ENCODE measurements at regions not wholly inside any gene's neighbourhood (a gene's known extent, or its start where the extent isn't known, plus 50 kb on each side); places are given as distances from the start of the nearest gene placed in this dataset.

DNA sequence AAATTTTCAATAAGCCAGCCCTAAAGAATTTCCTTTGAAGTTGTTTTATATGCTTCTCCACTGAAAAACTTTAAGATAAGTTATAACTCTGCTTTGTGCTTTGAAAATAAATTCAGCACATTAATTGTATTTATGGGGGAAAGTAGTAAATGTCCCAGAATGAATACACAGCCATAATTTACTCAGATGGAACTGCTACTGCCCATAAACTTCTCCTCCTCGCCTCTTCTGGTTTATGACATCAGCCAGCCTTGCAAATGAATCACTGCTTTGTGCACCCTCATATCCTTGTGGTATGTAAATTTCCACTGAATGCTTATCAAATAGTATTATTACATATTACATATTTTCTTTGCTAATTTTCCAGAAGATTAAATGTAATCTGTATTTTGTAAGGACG lies 302.0 kb downstream of the DIPK2A start:
- H3K4me3 ChIP-seq (ENCODE audit: low read depth in 1 of 3, low read length in 3 of 3): no peak overlapping the region
- H3K27me3 ChIP-seq (ENCODE audit: control insufficient read depth in 4 of 4, insufficient read depth in 4 of 4, low read length in 3 of 4): no peaks in the 10 kb centered on the region
- no peaks in the 10 kb centered on the region for H3K36me3 ChIP-seq (ENCODE audit: control insufficient read depth in 4 of 4, insufficient read depth in 3 of 4, low read depth in 1 of 4, low read length in 3 of 4)
- H3K9me3 ChIP-seq (ENCODE audit: control insufficient read depth in 4 of 4, low read length in 3 of 4): no peaks in the 10 kb centered on the region
- 84% methylated on average over 2 of the region's 2 CpGs for WGBS
- no peak for DNase-seq (ENCODE audit: low spot score)
- H3K9ac ChIP-seq (ENCODE audit: low read depth in 1 of 2, low read length in 2 of 2): no peak overlapping the region
- no peaks in the 10 kb centered on the region for H3K4me1 ChIP-seq (ENCODE audit: control insufficient read depth in 4 of 4, insufficient read depth in 4 of 4, low read length in 3 of 4)
- no peak for TF ChIP-seq JUND (IDR thresholded peaks at IDR 0.05)
- no peak for TF ChIP-seq TAF1 (conservative IDR thresholded peaks at IDR 0.05)
- H3K27ac ChIP-seq (ENCODE audit: low read depth in 1 of 2, low read length in 2 of 2): no peak overlapping the region

DNA sequence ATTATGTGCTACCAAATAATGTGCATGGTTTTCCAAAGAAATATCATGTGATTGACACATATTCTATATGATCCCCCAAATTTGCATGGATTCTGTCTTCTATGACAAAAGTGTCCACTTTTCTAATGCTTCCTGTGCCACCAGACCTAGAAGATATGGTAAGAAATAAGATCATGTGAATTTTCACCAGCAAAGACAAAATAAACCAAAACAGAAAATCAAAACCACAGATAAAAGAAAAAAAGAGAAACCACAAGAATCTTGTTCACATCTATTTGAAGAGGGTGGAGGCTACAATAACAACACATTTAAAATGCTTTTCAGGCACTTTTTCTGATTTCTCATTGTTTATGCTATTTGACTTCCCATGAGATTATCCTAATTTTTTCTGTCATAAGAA lies 303.4 kb downstream of the DIPK2A start:
- no peaks in the 10 kb centered on the region for H3K36me3 ChIP-seq (ENCODE audit: control insufficient read depth in 4 of 4, insufficient read depth in 3 of 4, low read depth in 1 of 4, low read length in 3 of 4)
- no peaks in the 10 kb centered on the region for H3K9me3 ChIP-seq (ENCODE audit: control insufficient read depth in 4 of 4, low read length in 3 of 4)
- TF ChIP-seq MAX (IDR thresholded peaks at IDR 0.05): no peak
- no peak for TF ChIP-seq FOXA2 (IDR thresholded peaks at IDR 0.05)
- no peak for TF ChIP-seq SP1 (IDR thresholded peaks at IDR 0.05)
- TF ChIP-seq GABPA (IDR thresholded peaks at IDR 0.05 in 1 of 2, conservative IDR thresholded peaks at IDR 0.05 in 1 of 2): no peak
- no peak for TF ChIP-seq EGR1 (IDR thresholded peaks at IDR 0.05; ENCODE audit: low read depth in 2 of 2)
- no peak for TF ChIP-seq ATF3 (IDR thresholded peaks at IDR 0.05)
- no peak overlapping the region for H3K4me3 ChIP-seq (ENCODE audit: low read depth in 1 of 3, low read length in 3 of 3)
- H3K27ac ChIP-seq (ENCODE audit: low read depth in 1 of 2, low read length in 2 of 2): no peak overlapping the region
- no peak overlapping the region for H3K9ac ChIP-seq (ENCODE audit: low read depth in 1 of 2, low read length in 2 of 2)
- H3K27me3 ChIP-seq (ENCODE audit: control insufficient read depth in 4 of 4, insufficient read depth in 4 of 4, low read length in 3 of 4): no peaks in the 10 kb centered on the region
- no peak for DNase-seq (ENCODE audit: low spot score)
- H3K4me1 ChIP-seq (ENCODE audit: control insufficient read depth in 4 of 4, insufficient read depth in 4 of 4, low read length in 3 of 4): no peaks in the 10 kb centered on the region

GRCh38 chr3:144282313-144282712 lies 310.7 kb downstream of the DIPK2A start:
- Histone ChIP-seq H3K9me3 (ENCODE audit: control insufficient read depth in 4 of 4, low read length in 3 of 4) (no peaks in the 10 kb centered on the region), H3K27me3 (ENCODE audit: control insufficient read depth in 4 of 4, insufficient read depth in 4 of 4, low read length in 3 of 4) (no peaks in the 10 kb centered on the region), H3K9ac (ENCODE audit: low read depth in 1 of 2, low read length in 2 of 2) (no peak overlapping the region), H3K27ac (ENCODE audit: low read depth in 1 of 2, low read length in 2 of 2) (no peak overlapping the region), H3K36me3 (ENCODE audit: control insufficient read depth in 4 of 4, insufficient read depth in 3 of 4, low read depth in 1 of 4, low read length in 3 of 4) (no peaks in the 10 kb centered on the region), H3K4me3 (ENCODE audit: low read depth in 1 of 3, low read length in 3 of 3) (no peak overlapping the region), H3K4me1 (ENCODE audit: control insufficient read depth in 4 of 4, insufficient read depth in 4 of 4, low read length in 3 of 4) (no peaks in the 10 kb centered on the region)
- TF ChIP-seq HNF4G (IDR thresholded peaks at IDR 0.05) (no peak), JUND (IDR thresholded peaks at IDR 0.05) (no peak), HNF4A (conservative IDR thresholded peaks at IDR 0.05) (no peak), SP1 (IDR thresholded peaks at IDR 0.05) (no peak), RXRA (IDR thresholded peaks at IDR 0.05) (no peak)
- WGBS: 92% methylated on average over 2 of the region's 2 CpGs
- DNase-seq (ENCODE audit: low spot score): no peak

DNA sequence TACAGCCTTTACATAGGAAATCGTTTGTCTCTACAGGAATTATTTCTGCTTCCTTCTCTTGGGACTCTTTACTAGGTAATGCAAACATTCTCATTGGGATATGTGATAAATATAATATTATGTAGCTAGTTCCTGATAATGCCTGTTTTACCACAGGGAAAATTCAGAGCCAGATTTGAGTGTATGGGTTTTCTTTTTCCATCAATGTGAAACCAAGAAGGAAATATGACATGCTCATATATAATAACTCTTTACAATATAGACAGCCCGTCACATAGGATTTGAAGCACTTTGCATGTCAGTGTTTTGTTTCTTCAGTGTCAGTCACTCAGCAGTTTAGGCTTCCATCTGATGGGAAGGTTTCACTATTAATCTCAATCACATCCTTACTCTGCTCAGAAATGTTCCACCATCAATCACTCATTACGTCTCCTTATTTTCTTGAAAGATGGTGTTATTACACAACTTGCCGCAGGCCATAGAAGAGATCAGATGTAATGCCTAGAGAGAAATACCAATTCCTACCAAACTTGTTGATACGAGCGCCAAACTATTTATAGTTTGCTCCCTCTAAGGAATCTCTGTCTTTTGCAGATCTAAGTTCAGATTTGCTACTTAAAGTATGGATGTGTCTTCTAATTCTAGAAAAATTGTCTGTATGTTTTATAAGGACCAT lies 314.8 kb downstream of the DIPK2A start:
- H3K36me3 ChIP-seq (ENCODE audit: control insufficient read depth in 4 of 4, insufficient read depth in 3 of 4, low read depth in 1 of 4, low read length in 3 of 4): no peaks in the 10 kb centered on the region
- H3K4me3 ChIP-seq (ENCODE audit: low read depth in 1 of 3, low read length in 3 of 3): no peak overlapping the region
- no peak for DNase-seq (ENCODE audit: low spot score)
- H3K27me3 ChIP-seq (ENCODE audit: control insufficient read depth in 4 of 4, insufficient read depth in 4 of 4, low read length in 3 of 4): no peaks in the 10 kb centered on the region
- 87% methylated on average over 6 of the region's 6 CpGs for WGBS
- no peak overlapping the region for H3K27ac ChIP-seq (ENCODE audit: low read depth in 1 of 2, low read length in 2 of 2)
- no peaks in the 10 kb centered on the region for H3K4me1 ChIP-seq (ENCODE audit: control insufficient read depth in 4 of 4, insufficient read depth in 4 of 4, low read length in 3 of 4)
- no peak overlapping the region for H3K9ac ChIP-seq (ENCODE audit: low read depth in 1 of 2, low read length in 2 of 2)
- no peaks in the 10 kb centered on the region for H3K9me3 ChIP-seq (ENCODE audit: control insufficient read depth in 4 of 4, low read length in 3 of 4)
- TF ChIP-seq CTCF (IDR thresholded peaks at IDR 0.05; ENCODE audit: low read depth, low read length, missing input control): no peak
- no peak for TF ChIP-seq JUND (IDR thresholded peaks at IDR 0.05)
- no peak for TF ChIP-seq ZBTB33 (IDR thresholded peaks at IDR 0.05)
- no peak for TF ChIP-seq ATF3 (IDR thresholded peaks at IDR 0.05)
- TF ChIP-seq MAX (IDR thresholded peaks at IDR 0.05): no peak
- no peak for TF ChIP-seq SP1 (IDR thresholded peaks at IDR 0.05)
- TF ChIP-seq FOXA2 (IDR thresholded peaks at IDR 0.05): no peak
- no peak for TF ChIP-seq RXRA (IDR thresholded peaks at IDR 0.05)
- no peak for TF ChIP-seq GABPA (IDR thresholded peaks at IDR 0.05 in 1 of 2, conservative IDR thresholded peaks at IDR 0.05 in 1 of 2)
- TF ChIP-seq YY1 (IDR thresholded peaks at IDR 0.05): no peak
- TF ChIP-seq TAF1 (conservative IDR thresholded peaks at IDR 0.05): no peak
- no peak for TF ChIP-seq EGR1 (IDR thresholded peaks at IDR 0.05; ENCODE audit: low read depth in 2 of 2)
- TF ChIP-seq HNF4G (IDR thresholded peaks at IDR 0.05): no peak
